ENCODE measurements at regions not wholly inside any gene's neighbourhood (a gene's known extent, or its start where the extent isn't known, plus 50 kb on each side); places are given as distances from the start of the nearest gene placed in this dataset.

DNA sequence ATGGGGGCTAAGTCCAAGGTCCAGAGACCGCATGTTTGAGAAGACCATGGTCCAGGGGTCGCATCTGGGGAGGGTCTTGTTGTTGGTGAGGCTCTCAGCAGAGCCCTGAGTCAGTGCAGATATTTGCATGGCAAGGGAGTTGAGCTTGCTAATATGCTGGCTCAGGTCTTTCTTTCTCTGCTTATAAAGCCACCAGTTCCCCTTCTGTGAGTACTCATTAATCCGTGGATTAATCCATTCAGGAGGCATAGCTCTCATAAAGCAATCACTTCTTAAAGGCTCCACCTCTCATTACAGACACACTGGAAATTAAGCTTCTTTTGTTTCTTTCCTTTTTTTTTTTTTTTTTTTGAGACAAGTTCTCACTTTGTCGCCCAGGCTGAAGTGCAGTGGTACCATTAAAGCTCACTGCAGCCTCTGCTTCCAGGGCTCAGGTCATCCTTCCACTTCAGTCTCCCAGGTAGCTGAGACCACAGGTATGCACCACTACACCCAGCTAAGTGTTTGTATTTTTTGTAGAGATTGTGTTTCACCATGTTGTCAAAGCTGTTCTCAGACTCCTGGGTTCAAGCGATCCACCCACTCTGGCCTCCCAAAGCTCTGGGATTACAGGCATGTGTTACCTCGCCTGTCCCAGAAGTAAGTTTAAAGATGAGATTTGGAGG lies 216.4 kb downstream of the SLITRK5 start:
- Histone ChIP-seq H3K4me3 (ENCODE audit: insufficient read depth, low read length, poor library complexity, severe bottlenecking) (no peak overlapping the region), H3K9me2 (replicated peaks; ENCODE audit: insufficient read depth, low read length) (no peaks in the 10 kb centered on the region), H3K36me3 (ENCODE audit: low read length) (no peaks in the 10 kb centered on the region), H3K27me3 (ENCODE audit: low read length) (no peaks in the 10 kb centered on the region), H3K79me2 (ENCODE audit: insufficient read depth, low read length) (no peaks in the 10 kb centered on the region), H3K9me3 (ENCODE audit: insufficient read depth, low read length) (no peaks in the 10 kb centered on the region), H2AFZ (ENCODE audit: low read depth, low read length, severe bottlenecking) (no peak overlapping the region), H4K20me1 (ENCODE audit: low read depth, low read length) (no peaks in the 10 kb centered on the region), H3K9ac (ENCODE audit: low read length) (no peak overlapping the region), H3K27ac (ENCODE audit: low read depth, low read length) (no peak overlapping the region), H3F3A (ENCODE audit: insufficient read depth) (no peaks in the 10 kb centered on the region), H3K4me2 (ENCODE audit: low read depth, low read length, poor library complexity, severe bottlenecking) (no peak overlapping the region)
- TF ChIP-seq EZH2phosphoT487 (conservative IDR thresholded peaks at IDR 0.05; ENCODE audit: low read length) (no peak), CTCF (IDR thresholded peaks at IDR 0.05; ENCODE audit: insufficient read depth, low read length, poor library complexity, severe bottlenecking) (no peak)

GRCh38 chr13:87889254-87889653 lies 218.1 kb downstream of the SLITRK5 start:
- H3K79me2 ChIP-seq (ENCODE audit: insufficient read depth, low read length), result no peaks in the 10 kb centered on the region
- no peaks in the 10 kb centered on the region for H4K20me1 ChIP-seq (ENCODE audit: low read depth, low read length)
- H3F3A ChIP-seq (ENCODE audit: insufficient read depth), result no peaks in the 10 kb centered on the region
- no peaks in the 10 kb centered on the region for H3K9me2 ChIP-seq (replicated peaks; ENCODE audit: insufficient read depth, low read length)
- no peak overlapping the region for H3K4me2 ChIP-seq (ENCODE audit: low read depth, low read length, poor library complexity, severe bottlenecking)
- H3K27ac ChIP-seq (ENCODE audit: low read depth, low read length), result no peak overlapping the region
- no peak overlapping the region for H3K9ac ChIP-seq (ENCODE audit: low read length)
- no peak for TF ChIP-seq EZH2phosphoT487 (conservative IDR thresholded peaks at IDR 0.05; ENCODE audit: low read length)
- TF ChIP-seq CTCF (IDR thresholded peaks at IDR 0.05; ENCODE audit: insufficient read depth, low read length, poor library complexity, severe bottlenecking), result no peak
- no peak overlapping the region for H3K4me3 ChIP-seq (ENCODE audit: insufficient read depth, low read length, poor library complexity, severe bottlenecking)
- H3K36me3 ChIP-seq (ENCODE audit: low read length), result no peaks in the 10 kb centered on the region
- H3K9me3 ChIP-seq (ENCODE audit: insufficient read depth, low read length), result no peaks in the 10 kb centered on the region
- H2AFZ ChIP-seq (ENCODE audit: low read depth, low read length, severe bottlenecking), result no peak overlapping the region
- no peaks in the 10 kb centered on the region for H3K27me3 ChIP-seq (ENCODE audit: low read length)

DNA sequence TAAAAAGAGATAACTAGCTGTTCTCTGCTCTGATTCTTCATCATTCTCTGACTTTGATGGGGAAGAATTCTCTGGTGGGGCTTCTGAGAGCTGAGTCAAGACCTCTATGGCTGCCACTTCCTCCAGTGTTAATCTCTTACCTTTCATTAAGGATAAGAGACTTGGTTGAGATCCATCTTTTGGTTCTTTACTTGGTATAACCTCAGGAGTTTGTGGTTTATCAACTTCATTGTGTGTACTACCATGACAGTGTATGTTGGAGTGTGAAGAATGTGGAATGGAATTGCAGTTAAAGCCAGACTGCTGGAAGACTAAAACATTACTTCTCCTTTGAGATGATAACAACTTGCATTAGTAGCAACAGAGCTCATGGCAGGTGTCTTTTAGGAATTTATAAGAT lies 222.0 kb downstream of the SLITRK5 start:
- Histone ChIP-seq H3K4me2 (ENCODE audit: low read depth, low read length, poor library complexity, severe bottlenecking) (no peak overlapping the region), H3K79me2 (ENCODE audit: insufficient read depth, low read length) (no peaks in the 10 kb centered on the region), H3K9me3 (ENCODE audit: insufficient read depth, low read length) (no peaks in the 10 kb centered on the region), H3K36me3 (ENCODE audit: low read length) (no peaks in the 10 kb centered on the region), H3F3A (ENCODE audit: insufficient read depth) (no peaks in the 10 kb centered on the region), H3K9me2 (replicated peaks; ENCODE audit: insufficient read depth, low read length) (no peaks in the 10 kb centered on the region), H3K9ac (ENCODE audit: low read length) (no peak overlapping the region), H3K27ac (ENCODE audit: low read depth, low read length) (no peak overlapping the region), H3K27me3 (ENCODE audit: low read length) (no peaks in the 10 kb centered on the region), H2AFZ (ENCODE audit: low read depth, low read length, severe bottlenecking) (no peak overlapping the region), H3K4me3 (ENCODE audit: insufficient read depth, low read length, poor library complexity, severe bottlenecking) (no peak overlapping the region), H4K20me1 (ENCODE audit: low read depth, low read length) (no peaks in the 10 kb centered on the region)
- TF ChIP-seq CTCF (IDR thresholded peaks at IDR 0.05; ENCODE audit: insufficient read depth, low read length, poor library complexity, severe bottlenecking) (no peak), EZH2phosphoT487 (conservative IDR thresholded peaks at IDR 0.05; ENCODE audit: low read length) (no peak)
